ENCODE measurements at regions not wholly inside any gene's neighbourhood (a gene's known extent, or its start where the extent isn't known, plus 50 kb on each side); places are given as distances from the start of the nearest gene placed in this dataset.

- no peak overlapping the region for H3K27ac ChIP-seq (ENCODE audit: insufficient read depth, low read length, poor library complexity, severe bottlenecking)
- no peak overlapping the region for H3K4me3 ChIP-seq (ENCODE audit: insufficient read depth, low read depth, low read length, poor library complexity, severe bottlenecking)
- no peaks in the 10 kb centered on the region for H3K9me3 ChIP-seq (ENCODE audit: control insufficient read depth, low read length)
- no peak for DNase-seq
- no peaks in the 10 kb centered on the region for H3K27me3 ChIP-seq (replicated peaks; ENCODE audit: control insufficient read depth, insufficient read depth, low read length, poor library complexity, severe bottlenecking)
- no peaks in the 10 kb centered on the region for H3K36me3 ChIP-seq (ENCODE audit: control insufficient read depth, insufficient read depth, low read length)
- H3K4me1 ChIP-seq (ENCODE audit: control insufficient read depth, insufficient read depth, low read length, poor library complexity, severe bottlenecking) = peaks cover 4% of the 10 kb centered on the region
Observed at GRCh38 chr6:87824958-87825491, 123.0 kb upstream of the AKIRIN2 start.

DNA sequence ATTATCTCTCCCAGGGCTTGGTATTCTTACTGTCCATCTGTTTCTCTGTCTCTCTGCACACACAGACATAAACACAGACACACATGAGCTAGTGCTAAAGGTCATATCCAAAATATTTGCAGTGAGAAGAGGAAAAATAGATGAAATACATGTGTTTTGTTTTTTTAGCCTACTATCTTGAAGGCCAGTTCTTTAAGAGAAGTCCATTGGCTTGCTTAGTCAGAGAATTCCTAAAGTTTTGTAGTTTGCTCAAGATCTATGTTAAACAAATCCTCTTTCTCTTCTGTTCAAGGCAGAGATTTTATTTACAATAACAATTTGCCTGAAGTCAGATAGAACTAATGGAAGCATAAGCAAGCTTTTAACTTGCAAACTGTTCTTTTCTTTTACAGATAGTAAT, 120.0 kb upstream of the AKIRIN2 start:
- H3K9me3 ChIP-seq (ENCODE audit: control insufficient read depth, low read length) = no peaks in the 10 kb centered on the region
- H3K27ac ChIP-seq (ENCODE audit: insufficient read depth, low read length, poor library complexity, severe bottlenecking) = no peak overlapping the region
- no peaks in the 10 kb centered on the region for H3K27me3 ChIP-seq (replicated peaks; ENCODE audit: control insufficient read depth, insufficient read depth, low read length, poor library complexity, severe bottlenecking)
- peaks cover 4% of the 10 kb centered on the region for H3K4me1 ChIP-seq (ENCODE audit: control insufficient read depth, insufficient read depth, low read length, poor library complexity, severe bottlenecking)
- H3K4me3 ChIP-seq (ENCODE audit: insufficient read depth, low read depth, low read length, poor library complexity, severe bottlenecking) = no peak overlapping the region
- no peaks in the 10 kb centered on the region for H3K36me3 ChIP-seq (ENCODE audit: control insufficient read depth, insufficient read depth, low read length)
- no peak for DNase-seq

GRCh38 chr6:87820343-87820984, 118.4 kb upstream of the AKIRIN2 start:
- no peaks in the 10 kb centered on the region for H3K27me3 ChIP-seq (replicated peaks; ENCODE audit: control insufficient read depth, insufficient read depth, low read length, poor library complexity, severe bottlenecking)
- H3K4me3 ChIP-seq (ENCODE audit: insufficient read depth, low read depth, low read length, poor library complexity, severe bottlenecking) = no peak overlapping the region
- peaks cover 2% of the 10 kb centered on the region for H3K4me1 ChIP-seq (ENCODE audit: control insufficient read depth, insufficient read depth, low read length, poor library complexity, severe bottlenecking)
- H3K9me3 ChIP-seq (ENCODE audit: control insufficient read depth, low read length) = no peaks in the 10 kb centered on the region
- H3K27ac ChIP-seq (ENCODE audit: insufficient read depth, low read length, poor library complexity, severe bottlenecking) = no peak overlapping the region
- DNase-seq = no peak
- no peaks in the 10 kb centered on the region for H3K36me3 ChIP-seq (ENCODE audit: control insufficient read depth, insufficient read depth, low read length)

DNA sequence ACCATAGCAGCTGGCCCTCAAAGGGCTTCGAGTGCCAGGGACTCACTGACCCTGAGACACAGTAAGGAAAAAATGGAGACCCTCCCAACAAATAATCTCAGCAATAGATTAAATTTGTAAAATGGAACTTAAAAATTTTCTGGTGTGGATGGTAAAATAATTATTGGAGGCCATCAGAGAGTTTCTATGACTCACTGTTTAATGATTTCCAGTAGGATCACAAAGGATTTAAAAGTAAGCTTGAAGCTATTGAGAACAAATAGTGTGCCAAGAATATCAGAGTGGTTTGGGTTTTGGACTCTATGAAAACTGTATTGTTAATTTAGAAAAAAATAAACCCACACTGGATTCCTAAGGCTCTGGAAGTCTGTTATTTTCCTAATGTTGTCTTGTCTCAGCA, 115.2 kb upstream of the AKIRIN2 start:
- no peak for DNase-seq
- Histone ChIP-seq H3K36me3 (ENCODE audit: control insufficient read depth, insufficient read depth, low read length) (no peaks in the 10 kb centered on the region), H3K9me3 (ENCODE audit: control insufficient read depth, low read length) (no peaks in the 10 kb centered on the region), H3K27ac (ENCODE audit: insufficient read depth, low read length, poor library complexity, severe bottlenecking) (no peak overlapping the region), H3K27me3 (replicated peaks; ENCODE audit: control insufficient read depth, insufficient read depth, low read length, poor library complexity, severe bottlenecking) (no peaks in the 10 kb centered on the region), H3K4me3 (ENCODE audit: insufficient read depth, low read depth, low read length, poor library complexity, severe bottlenecking) (no peak overlapping the region), H3K4me1 (ENCODE audit: control insufficient read depth, insufficient read depth, low read length, poor library complexity, severe bottlenecking) (no peaks in the 10 kb centered on the region)

- no peak overlapping the region for H3K27ac ChIP-seq (ENCODE audit: insufficient read depth, low read length, poor library complexity, severe bottlenecking)
- H3K27me3 ChIP-seq (replicated peaks; ENCODE audit: control insufficient read depth, insufficient read depth, low read length, poor library complexity, severe bottlenecking) = no peaks in the 10 kb centered on the region
- no peaks in the 10 kb centered on the region for H3K9me3 ChIP-seq (ENCODE audit: control insufficient read depth, low read length)
- no peaks in the 10 kb centered on the region for H3K4me1 ChIP-seq (ENCODE audit: control insufficient read depth, insufficient read depth, low read length, poor library complexity, severe bottlenecking)
- DNase-seq = no peak
- H3K36me3 ChIP-seq (ENCODE audit: control insufficient read depth, insufficient read depth, low read length) = no peaks in the 10 kb centered on the region
- H3K4me3 ChIP-seq (ENCODE audit: insufficient read depth, low read depth, low read length, poor library complexity, severe bottlenecking) = no peak overlapping the region
Observed at GRCh38 chr6:87815449-87815848, 113.4 kb upstream of the AKIRIN2 start.

DNA sequence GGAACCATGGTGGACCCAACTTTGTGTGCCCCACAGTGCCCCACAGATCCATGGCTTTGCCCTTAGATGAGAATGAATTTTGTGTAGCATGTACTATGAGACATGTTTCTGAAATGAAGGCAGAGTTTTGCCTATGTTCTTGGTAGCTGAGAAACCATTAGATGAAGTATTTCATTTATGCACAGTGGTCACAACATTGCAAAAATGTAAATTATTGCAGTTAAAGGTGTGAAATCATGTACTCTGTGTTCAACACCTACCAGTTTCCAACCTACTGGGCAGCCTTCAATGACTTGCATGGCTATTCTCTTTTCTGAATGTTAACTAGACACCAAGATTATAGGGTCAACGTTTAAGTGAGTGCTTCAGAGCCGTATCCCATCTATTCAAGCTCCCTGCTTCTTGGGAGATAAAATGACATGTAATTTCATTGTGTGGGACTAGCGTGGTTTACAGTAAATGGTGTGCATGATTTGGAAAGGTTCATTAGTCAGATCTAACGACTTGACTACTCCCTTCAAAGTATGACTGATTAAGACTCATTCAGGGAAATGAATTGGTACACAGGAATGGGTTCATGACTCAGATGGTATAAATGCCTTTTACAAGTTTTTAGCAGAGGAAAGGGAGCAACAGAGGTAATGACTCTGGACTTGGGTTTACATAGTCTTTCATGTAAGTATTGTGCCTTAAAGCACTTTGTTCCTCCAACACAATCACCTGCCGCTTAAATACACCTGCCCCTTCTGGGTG, 106.1 kb upstream of the AKIRIN2 start:
- Histone ChIP-seq H3K27me3 (replicated peaks; ENCODE audit: control insufficient read depth, insufficient read depth, low read length, poor library complexity, severe bottlenecking) (no peaks in the 10 kb centered on the region), H3K9me3 (ENCODE audit: control insufficient read depth, low read length) (no peaks in the 10 kb centered on the region), H3K27ac (ENCODE audit: insufficient read depth, low read length, poor library complexity, severe bottlenecking) (no peak overlapping the region), H3K4me3 (ENCODE audit: insufficient read depth, low read depth, low read length, poor library complexity, severe bottlenecking) (no peak overlapping the region), H3K36me3 (ENCODE audit: control insufficient read depth, insufficient read depth, low read length) (no peaks in the 10 kb centered on the region), H3K4me1 (ENCODE audit: control insufficient read depth, insufficient read depth, low read length, poor library complexity, severe bottlenecking) (no peaks in the 10 kb centered on the region)
- no peak for DNase-seq

DNA sequence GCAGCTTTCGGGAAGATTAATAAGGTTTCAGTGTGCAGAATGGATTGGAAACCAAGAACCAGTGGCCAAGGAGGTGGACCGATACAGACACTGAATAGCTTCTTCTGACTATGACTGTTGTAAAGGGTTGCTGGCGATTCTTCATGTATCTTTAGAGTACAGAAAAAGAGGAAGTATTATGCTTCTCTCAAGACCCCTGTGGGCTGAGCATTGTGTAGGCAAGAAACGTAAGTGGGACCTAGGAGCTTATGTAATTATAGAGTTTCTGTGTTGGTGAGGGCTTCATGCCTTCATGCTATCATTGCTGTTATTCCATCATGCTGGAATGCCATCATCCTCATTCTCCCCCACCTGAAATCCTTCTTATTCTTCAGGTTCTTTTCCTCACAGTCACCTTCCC, 105.4 kb upstream of the AKIRIN2 start:
- no peak for DNase-seq
- H3K4me3 ChIP-seq (ENCODE audit: insufficient read depth, low read depth, low read length, poor library complexity, severe bottlenecking) = no peak overlapping the region
- H3K36me3 ChIP-seq (ENCODE audit: control insufficient read depth, insufficient read depth, low read length) = no peaks in the 10 kb centered on the region
- no peaks in the 10 kb centered on the region for H3K27me3 ChIP-seq (replicated peaks; ENCODE audit: control insufficient read depth, insufficient read depth, low read length, poor library complexity, severe bottlenecking)
- H3K9me3 ChIP-seq (ENCODE audit: control insufficient read depth, low read length) = no peaks in the 10 kb centered on the region
- no peaks in the 10 kb centered on the region for H3K4me1 ChIP-seq (ENCODE audit: control insufficient read depth, insufficient read depth, low read length, poor library complexity, severe bottlenecking)
- no peak overlapping the region for H3K27ac ChIP-seq (ENCODE audit: insufficient read depth, low read length, poor library complexity, severe bottlenecking)

DNA sequence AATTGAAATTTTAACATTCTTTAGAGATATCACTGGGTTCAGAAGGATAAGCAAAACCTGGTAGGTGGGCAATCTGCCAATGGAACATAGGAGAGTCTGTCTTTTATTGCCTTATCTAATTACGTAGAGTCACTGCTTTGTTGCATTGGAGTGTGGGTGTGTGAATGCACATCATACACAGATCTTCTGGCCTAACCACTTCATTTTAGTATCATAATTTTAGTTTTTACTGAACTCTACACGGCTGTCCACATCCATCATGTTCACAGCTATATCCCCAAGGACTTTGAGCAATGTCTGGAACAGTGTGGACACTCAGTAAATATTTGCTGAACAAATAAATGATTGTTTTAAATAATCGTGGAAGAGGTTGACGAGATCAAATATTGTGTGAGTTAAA, 104.6 kb upstream of the AKIRIN2 start:
- DNase-seq = no peak
- no peak overlapping the region for H3K27ac ChIP-seq (ENCODE audit: insufficient read depth, low read length, poor library complexity, severe bottlenecking)
- no peaks in the 10 kb centered on the region for H3K27me3 ChIP-seq (replicated peaks; ENCODE audit: control insufficient read depth, insufficient read depth, low read length, poor library complexity, severe bottlenecking)
- H3K4me3 ChIP-seq (ENCODE audit: insufficient read depth, low read depth, low read length, poor library complexity, severe bottlenecking) = no peak overlapping the region
- H3K9me3 ChIP-seq (ENCODE audit: control insufficient read depth, low read length) = no peaks in the 10 kb centered on the region
- H3K4me1 ChIP-seq (ENCODE audit: control insufficient read depth, insufficient read depth, low read length, poor library complexity, severe bottlenecking) = no peaks in the 10 kb centered on the region
- no peaks in the 10 kb centered on the region for H3K36me3 ChIP-seq (ENCODE audit: control insufficient read depth, insufficient read depth, low read length)

DNA sequence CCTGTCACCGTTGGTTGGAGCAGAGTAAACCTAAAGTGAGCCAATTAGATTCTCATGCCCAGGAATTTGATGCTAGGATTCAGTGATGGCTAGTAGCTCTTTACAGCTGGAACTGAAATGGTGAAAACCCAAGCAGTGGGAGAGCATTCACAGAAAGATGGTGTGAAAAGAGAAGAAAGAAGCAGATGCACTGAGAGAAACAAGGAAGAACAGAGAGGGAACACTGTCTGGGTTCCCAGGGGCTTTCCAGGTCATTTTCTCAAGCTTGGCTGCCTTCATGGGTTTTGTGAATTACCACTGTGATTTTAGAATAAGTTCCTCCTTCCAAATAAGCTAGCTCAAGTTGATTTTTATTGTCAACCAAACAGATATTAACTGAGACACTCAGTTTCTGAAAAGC, 104.1 kb upstream of the AKIRIN2 start:
- DNase-seq = no peak
- H3K9me3 ChIP-seq (ENCODE audit: control insufficient read depth, low read length) = no peaks in the 10 kb centered on the region
- no peaks in the 10 kb centered on the region for H3K36me3 ChIP-seq (ENCODE audit: control insufficient read depth, insufficient read depth, low read length)
- no peaks in the 10 kb centered on the region for H3K27me3 ChIP-seq (replicated peaks; ENCODE audit: control insufficient read depth, insufficient read depth, low read length, poor library complexity, severe bottlenecking)
- no peak overlapping the region for H3K27ac ChIP-seq (ENCODE audit: insufficient read depth, low read length, poor library complexity, severe bottlenecking)
- H3K4me3 ChIP-seq (ENCODE audit: insufficient read depth, low read depth, low read length, poor library complexity, severe bottlenecking) = no peak overlapping the region
- no peaks in the 10 kb centered on the region for H3K4me1 ChIP-seq (ENCODE audit: control insufficient read depth, insufficient read depth, low read length, poor library complexity, severe bottlenecking)

DNA sequence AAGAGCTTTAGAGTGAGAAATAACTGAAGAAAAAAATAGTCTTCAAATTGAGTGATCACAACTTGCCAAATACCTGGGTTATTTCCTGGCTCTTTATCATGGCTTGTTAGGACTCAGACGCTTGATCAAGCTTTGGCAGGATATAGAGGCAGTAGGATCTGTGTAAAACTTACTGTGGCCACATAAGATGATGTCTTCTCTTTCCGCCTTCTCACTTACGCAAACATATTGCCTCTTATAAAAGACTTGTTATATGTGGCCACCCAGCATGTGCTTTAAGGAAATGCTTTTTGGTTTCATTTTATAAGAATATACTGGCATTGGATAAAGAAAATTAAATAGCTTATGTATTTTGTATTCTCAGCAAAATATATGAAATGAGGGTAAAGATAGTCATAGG, 101.8 kb upstream of the AKIRIN2 start:
- Histone ChIP-seq H3K4me3 (ENCODE audit: insufficient read depth, low read depth, low read length, poor library complexity, severe bottlenecking) (no peak overlapping the region), H3K9me3 (ENCODE audit: control insufficient read depth, low read length) (no peaks in the 10 kb centered on the region), H3K27me3 (replicated peaks; ENCODE audit: control insufficient read depth, insufficient read depth, low read length, poor library complexity, severe bottlenecking) (no peaks in the 10 kb centered on the region), H3K27ac (ENCODE audit: insufficient read depth, low read length, poor library complexity, severe bottlenecking) (no peak overlapping the region), H3K4me1 (ENCODE audit: control insufficient read depth, insufficient read depth, low read length, poor library complexity, severe bottlenecking) (no peaks in the 10 kb centered on the region), H3K36me3 (ENCODE audit: control insufficient read depth, insufficient read depth, low read length) (no peaks in the 10 kb centered on the region)
- no peak for DNase-seq
